ENCODE measurements at regions not wholly inside any gene's neighbourhood (a gene's known extent, or its start where the extent isn't known, plus 50 kb on each side); places are given as distances from the start of the nearest gene placed in this dataset.
"Not testable (repeated sequence)": the region's sequence is repeated elsewhere in the genome, so short reads cannot be mapped to it uniquely, and the experiment has no call there.

DNA sequence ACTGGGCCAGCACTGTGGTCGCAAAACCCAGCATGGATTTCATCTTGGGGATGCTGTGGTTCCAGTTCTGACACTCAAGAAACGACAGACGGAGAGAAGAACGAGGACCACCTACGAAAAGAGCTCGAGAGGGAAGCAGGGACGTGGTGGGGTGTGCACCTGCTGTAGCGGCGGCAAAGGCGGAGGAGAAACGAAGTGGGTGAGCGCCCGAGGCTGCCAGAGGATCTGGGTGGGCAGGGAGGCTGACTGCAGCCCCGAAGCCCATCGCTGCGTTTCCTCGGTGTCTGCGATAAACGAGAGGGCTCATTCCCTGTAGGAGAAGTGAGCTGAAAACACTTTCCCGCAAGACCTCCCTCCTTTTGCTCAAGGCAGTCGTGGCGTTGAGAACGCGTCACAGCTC, 246.1 kb downstream of the OR4C45 start:
- no peaks in the 10 kb centered on the region for H3K27me3 Mint-ChIP-seq
- no peak for ATAC-seq (replicated peaks; ENCODE audit: extremely low read depth, poor library complexity, severe bottlenecking)
- no peaks in the 10 kb centered on the region for H3K4me1 Mint-ChIP-seq
- H3K27ac Mint-ChIP-seq (ENCODE audit: low read depth) = no peak overlapping the region
- H3K4me3 Mint-ChIP-seq = no peak overlapping the region
- no peak for DNase-seq (ENCODE audit: low spot score in 2 of 2)
- H3K9me3 Mint-ChIP-seq = peaks cover 25% of the 10 kb centered on the region
- no peaks in the 10 kb centered on the region for H3K36me3 Mint-ChIP-seq (ENCODE audit: insufficient read depth)

DNA sequence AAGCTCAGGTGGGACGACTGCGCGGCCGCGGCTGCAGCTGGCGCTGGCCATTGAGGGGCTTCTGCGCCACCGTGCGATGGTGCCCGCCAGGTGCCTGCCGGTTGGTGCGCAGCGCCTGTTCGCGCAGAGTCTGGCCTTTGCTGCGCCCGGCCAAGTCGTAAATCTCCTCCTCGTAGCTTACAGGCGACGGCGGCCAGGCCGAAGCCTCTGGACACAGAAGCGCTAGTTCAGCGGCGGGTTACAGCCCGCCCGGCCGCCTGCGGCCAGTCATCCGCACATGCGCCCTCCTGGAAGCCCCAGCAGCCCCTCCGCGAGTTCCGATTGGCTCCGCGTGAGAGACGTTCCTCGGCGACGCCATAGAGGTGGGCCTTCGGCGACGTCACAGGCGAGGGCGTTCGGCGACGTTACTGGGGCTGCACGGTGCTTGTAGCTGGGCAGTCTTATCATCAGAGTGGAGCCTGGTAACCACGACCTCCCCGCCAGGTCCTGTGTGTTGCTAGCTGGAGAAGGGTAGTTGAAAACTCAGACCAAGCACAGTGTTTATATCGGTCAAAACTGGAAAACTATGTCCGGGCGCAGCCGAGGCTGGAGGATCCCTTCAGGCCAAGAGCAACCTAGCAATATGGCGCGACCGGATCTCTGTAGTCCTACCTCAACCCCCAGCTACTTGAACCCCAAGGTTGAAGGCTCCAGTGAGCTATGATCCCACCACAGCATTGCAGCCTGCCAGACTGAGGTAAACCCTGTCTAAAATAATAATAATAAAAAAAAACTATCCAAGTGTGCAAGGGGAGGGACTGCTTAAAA, 265.7 kb downstream of the OR4C45 start:
- no peaks in the 10 kb centered on the region for H3K4me1 Mint-ChIP-seq
- no peak for DNase-seq (ENCODE audit: low spot score in 2 of 2)
- no peaks in the 10 kb centered on the region for H3K27me3 Mint-ChIP-seq
- no peaks in the 10 kb centered on the region for H3K9me3 Mint-ChIP-seq
- ATAC-seq (replicated peaks; ENCODE audit: extremely low read depth, poor library complexity, severe bottlenecking) = peak; percentile 24
- no peaks in the 10 kb centered on the region for H3K36me3 Mint-ChIP-seq (ENCODE audit: insufficient read depth)
- no peak overlapping the region for H3K4me3 Mint-ChIP-seq
- H3K27ac Mint-ChIP-seq (ENCODE audit: low read depth) = no peak overlapping the region

DNA sequence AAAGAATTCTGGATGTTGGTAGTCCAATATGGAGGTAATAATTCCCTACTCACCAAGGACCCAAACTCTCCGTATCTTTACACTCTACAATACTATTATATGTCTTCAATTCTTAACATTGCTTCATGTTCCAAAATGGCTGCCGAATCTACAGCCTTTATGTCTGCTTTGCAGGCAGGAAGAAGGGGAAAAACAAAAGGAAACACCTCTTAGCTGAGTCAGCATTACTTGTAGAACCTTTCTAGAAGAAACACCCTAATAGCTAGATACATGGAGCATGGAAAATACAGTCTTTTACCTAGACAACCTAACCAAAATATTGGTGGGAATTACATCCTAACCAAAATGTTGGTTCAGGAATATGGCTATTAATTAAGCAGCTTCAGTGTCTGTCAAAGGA, 298.0 kb downstream of the OR4C45 start:
- not testable (repeated sequence) for H3K27ac Mint-ChIP-seq (ENCODE audit: low read depth); H3K4me1 Mint-ChIP-seq; ATAC-seq (replicated peaks; ENCODE audit: extremely low read depth, poor library complexity, severe bottlenecking); H3K36me3 Mint-ChIP-seq (ENCODE audit: insufficient read depth); H3K27me3 Mint-ChIP-seq; H3K4me3 Mint-ChIP-seq; DNase-seq (ENCODE audit: low spot score in 2 of 2)
- peaks cover 24% of the 10 kb centered on the region for H3K9me3 Mint-ChIP-seq

GRCh38 chr11:50333861-50334260, 301.2 kb downstream of the OR4C45 start:
- DNase-seq (ENCODE audit: low spot score in 2 of 2) = no peak
- H3K4me3 Mint-ChIP-seq = no peak overlapping the region

DNA sequence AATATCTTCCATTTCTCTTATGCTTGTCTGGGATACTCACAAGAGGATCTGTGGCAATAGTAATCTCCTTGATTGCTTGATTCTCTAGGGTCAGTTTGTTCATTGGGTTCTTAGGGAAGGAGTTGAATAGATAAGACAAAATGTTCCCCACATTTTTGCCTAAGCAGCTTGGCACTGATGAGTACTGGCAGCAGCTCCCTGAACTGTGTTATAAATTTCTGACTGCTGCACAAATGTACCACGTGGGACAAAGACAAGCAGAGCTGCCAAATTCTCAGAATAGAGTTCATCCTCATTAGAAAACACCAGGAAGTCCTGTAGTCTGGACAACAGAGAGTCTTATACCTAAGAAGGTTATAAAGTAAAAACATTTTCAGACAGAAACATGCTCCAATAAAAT, 304.8 kb downstream of the OR4C45 start:
- not testable (repeated sequence) for H3K36me3 Mint-ChIP-seq (ENCODE audit: insufficient read depth); H3K4me1 Mint-ChIP-seq; H3K27ac Mint-ChIP-seq (ENCODE audit: low read depth); DNase-seq (ENCODE audit: low spot score in 2 of 2); H3K4me3 Mint-ChIP-seq; ATAC-seq (replicated peaks; ENCODE audit: extremely low read depth, poor library complexity, severe bottlenecking); H3K27me3 Mint-ChIP-seq
- peaks cover 18% of the 10 kb centered on the region for H3K9me3 Mint-ChIP-seq

More at GRCh38 chr11:50333861-50334260, 301.2 kb downstream of the OR4C45 start:
- H3K27me3 Mint-ChIP-seq = no peaks in the 10 kb centered on the region
- no peaks in the 10 kb centered on the region for H3K4me1 Mint-ChIP-seq
- no peak overlapping the region for H3K27ac Mint-ChIP-seq (ENCODE audit: low read depth)
- ATAC-seq (replicated peaks; ENCODE audit: extremely low read depth, poor library complexity, severe bottlenecking) = no peak
- H3K36me3 Mint-ChIP-seq (ENCODE audit: insufficient read depth) = no peaks in the 10 kb centered on the region
- peaks cover 14% of the 10 kb centered on the region for H3K9me3 Mint-ChIP-seq

GRCh38 chr11:50348018-50348417, 315.3 kb downstream of the OR4C45 start:
- H3K27ac Mint-ChIP-seq (ENCODE audit: low read depth); H3K4me1 Mint-ChIP-seq; ATAC-seq (replicated peaks; ENCODE audit: extremely low read depth, poor library complexity, severe bottlenecking); H3K9me3 Mint-ChIP-seq; H3K4me3 Mint-ChIP-seq; DNase-seq (ENCODE audit: low spot score in 2 of 2); H3K27me3 Mint-ChIP-seq; H3K36me3 Mint-ChIP-seq (ENCODE audit: insufficient read depth): not testable (repeated sequence)

GRCh38 chr11:50379484-50379883, 346.8 kb downstream of the OR4C45 start:
- DNase-seq (ENCODE audit: low spot score in 2 of 2) = no peak
- Mint-ChIP-seq H3K27ac (ENCODE audit: low read depth) (no peak overlapping the region), H3K4me1 (no peaks in the 10 kb centered on the region), H3K27me3 (no peaks in the 10 kb centered on the region), H3K4me3 (no peak overlapping the region), H3K36me3 (ENCODE audit: insufficient read depth) (no peaks in the 10 kb centered on the region), H3K9me3 (peaks cover 3% of the 10 kb centered on the region)
- no peak for ATAC-seq (replicated peaks; ENCODE audit: extremely low read depth, poor library complexity, severe bottlenecking)

DNA sequence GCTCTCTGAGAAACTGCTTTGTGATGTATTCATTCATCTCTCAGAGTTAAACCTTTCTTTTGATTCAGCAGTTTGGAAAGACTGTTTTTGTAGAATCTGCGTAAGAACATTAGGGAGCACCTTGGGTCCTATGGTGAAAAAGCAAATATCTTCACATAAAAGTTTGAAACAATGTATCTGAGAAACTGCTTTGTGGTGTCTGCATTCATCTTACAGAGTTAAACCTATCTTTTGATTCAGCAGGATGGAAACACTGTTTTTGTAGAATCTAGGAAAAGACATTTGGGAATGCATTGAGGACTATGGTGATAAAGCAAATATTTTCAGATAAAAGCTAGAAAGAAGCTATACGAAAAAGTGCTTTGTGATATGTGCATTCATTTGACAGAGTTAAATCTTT, 361.3 kb downstream of the OR4C45 start:
- DNase-seq (ENCODE audit: low spot score in 2 of 2) = no peak
- H3K36me3 Mint-ChIP-seq (ENCODE audit: insufficient read depth) = no peaks in the 10 kb centered on the region
- no peak for ATAC-seq (replicated peaks; ENCODE audit: extremely low read depth, poor library complexity, severe bottlenecking)
- H3K27me3 Mint-ChIP-seq = no peaks in the 10 kb centered on the region
- H3K4me3 Mint-ChIP-seq = no peak overlapping the region
- peaks cover 10% of the 10 kb centered on the region for H3K9me3 Mint-ChIP-seq
- H3K4me1 Mint-ChIP-seq = no peaks in the 10 kb centered on the region
- H3K27ac Mint-ChIP-seq (ENCODE audit: low read depth) = no peak overlapping the region

- Mint-ChIP-seq H3K27me3 (no peaks in the 10 kb centered on the region), H3K4me1 (no peaks in the 10 kb centered on the region), H3K36me3 (ENCODE audit: insufficient read depth) (no peaks in the 10 kb centered on the region), H3K4me3 (no peak overlapping the region), H3K9me3 (peaks cover 10% of the 10 kb centered on the region), H3K27ac (ENCODE audit: low read depth) (no peak overlapping the region)
- no peak for ATAC-seq (replicated peaks; ENCODE audit: extremely low read depth, poor library complexity, severe bottlenecking)
- no peak for DNase-seq (ENCODE audit: low spot score in 2 of 2)
Observed at GRCh38 chr11:50412832-50413231, 380.2 kb downstream of the OR4C45 start.

DNA sequence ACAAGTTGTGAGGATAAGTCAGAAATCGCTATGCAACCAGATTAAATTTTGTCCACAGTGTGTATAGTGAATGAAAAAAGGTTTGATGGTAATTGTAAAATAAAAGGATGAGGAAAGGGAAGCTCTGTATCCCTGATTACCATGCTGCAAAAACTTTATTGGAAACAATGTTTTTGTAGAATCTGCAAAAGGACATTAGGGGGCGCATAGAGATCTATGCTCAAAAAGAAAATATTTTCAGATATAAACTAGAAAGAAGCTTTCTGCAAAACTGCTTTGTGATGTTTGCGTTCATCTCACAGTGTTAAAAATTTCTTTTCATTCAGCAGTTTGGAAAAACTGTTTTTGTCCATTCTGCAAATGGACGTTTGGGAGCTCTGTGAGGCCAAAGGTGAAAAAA, 390.5 kb downstream of the OR4C45 start:
- no peak for DNase-seq (ENCODE audit: low spot score in 2 of 2)
- Mint-ChIP-seq H3K4me3 (no peak overlapping the region), H3K27ac (ENCODE audit: low read depth) (no peak overlapping the region), H3K27me3 (no peaks in the 10 kb centered on the region), H3K4me1 (no peaks in the 10 kb centered on the region), H3K9me3 (peaks cover 10% of the 10 kb centered on the region), H3K36me3 (ENCODE audit: insufficient read depth) (no peaks in the 10 kb centered on the region)
- no peak for ATAC-seq (replicated peaks; ENCODE audit: extremely low read depth, poor library complexity, severe bottlenecking)

Data from central memory CD8-positive, alpha-beta T cell (primary cell).